C4-2B (cell line): ENCODE measurements at regions not wholly inside any gene's neighbourhood (a gene's known extent, or its start where the extent isn't known, plus 50 kb on each side); places are given as distances from the start of the nearest gene placed in this dataset.

ENCODE experiments used
- CTCF ChIP-seq: fragments of 450-650 bp; conservative IDR thresholded peaks from 2 replicates; pipeline ENCODE4 v1.5.1; 2017; ENCODE audit warnings: mild to moderate bottlenecking
- ZFX ChIP-seq: fragments of 450-650 bp; IDR thresholded peaks from 2 replicates; pipeline ENCODE4 v1.6.1; 2017

GRCh38 chr3:147483145-147483544, 74.0 kb downstream of the ZIC1 start:
- TF ChIP-seq CTCF (no peak), ZFX (no peak)
